Neural cell (in vitro differentiated cells): ENCODE measurements at regions not wholly inside any gene's neighbourhood (a gene's known extent, or its start where the extent isn't known, plus 50 kb on each side); places are given as distances from the start of the nearest gene placed in this dataset.

Experiments used
- H2AFZ ChIP-seq: fragments of 200-600, 300-800 bp; sonication (generic), shearing (Covaris generic); 2 replicates; pipeline ENCODE4 v1.6.0; 2014; ENCODE audit warnings: low read depth, mild to moderate bottlenecking, antibody characterized with exemption, low read length, moderate library complexity
- H3F3A ChIP-seq: fragments of 200-600 bp; shearing (Covaris generic); 2 replicates; pipeline ENCODE4 v1.6.1; 2016; ENCODE audit warnings: mild to moderate bottlenecking, moderate library complexity, mixed read lengths, antibody characterized with exemption, low read length; ENCODE audit not compliant: insufficient read depth, poor library complexity, severe bottlenecking
- H3K27ac ChIP-seq: fragments of 200-600, 300-800 bp; sonication (generic), shearing (Covaris generic); 2 replicates; pipeline ENCODE4 v1.5.1; 2014; ENCODE audit warnings: mild to moderate bottlenecking, low read length, moderate library complexity
- H3K27me3 ChIP-seq: fragments of 300-800, 200-600 bp; sonication (generic), shearing (Covaris generic); 2 replicates; pipeline ENCODE4 v1.6.0; 2014; ENCODE audit warnings: mild to moderate bottlenecking, low read depth, low read length, moderate library complexity; ENCODE audit not compliant: insufficient read depth
- H3K36me3 ChIP-seq: fragments of 300-800, 200-600 bp; sonication (generic), shearing (Covaris generic); 2 replicates; pipeline ENCODE4 v1.5.1; 2014; ENCODE audit warnings: mild to moderate bottlenecking, antibody characterized with exemption, low read length, moderate library complexity; ENCODE audit not compliant: insufficient read depth
- H3K4me2 ChIP-seq: fragments of 300-800, 200-600 bp; sonication (generic), shearing (Covaris generic); 2 replicates; pipeline ENCODE4 v1.6.0; 2014; ENCODE audit warnings: mild to moderate bottlenecking, low read length
- H3K4me3 ChIP-seq: fragments of 300-800, 200-600 bp; sonication (generic), shearing (Covaris generic); 2 replicates; pipeline ENCODE4 v1.5.1; 2014; ENCODE audit warnings: mild to moderate bottlenecking, low read length, moderate library complexity
- H3K79me2 ChIP-seq: fragments of 200-600 bp; shearing (Covaris generic); replicated peaks from 2 replicates; pipeline ENCODE4 v1.6.0; 2014; ENCODE audit warnings: mild to moderate bottlenecking, low read length, moderate library complexity; ENCODE audit not compliant: insufficient read depth
- H3K9ac ChIP-seq: fragments of 300-800, 200-600 bp; sonication (generic), shearing (Covaris generic); 2 replicates; pipeline ENCODE4 v1.6.1; 2016; ENCODE audit warnings: mild to moderate bottlenecking, low read length, mixed read lengths
- H3K9me2 ChIP-seq: fragments of 200-600 bp; shearing (Covaris generic); 2 replicates; pipeline ENCODE4 v1.6.1; 2016; ENCODE audit warnings: mild to moderate bottlenecking, low read length, mixed read lengths; ENCODE audit not compliant: insufficient read depth
- H3K9me3 ChIP-seq: fragments of 200-600, 300-800 bp; sonication (generic), shearing (Covaris generic); 2 replicates; pipeline ENCODE4 v1.6.1; 2016; ENCODE audit warnings: mild to moderate bottlenecking, mixed run types, low read length, moderate library complexity, mixed read lengths
- H4K20me1 ChIP-seq: fragments of 200-600 bp; shearing (Covaris generic); 2 replicates; pipeline ENCODE4 v1.6.1; 2016; ENCODE audit warnings: mild to moderate bottlenecking, mixed run types; ENCODE audit not compliant: insufficient read depth
- CTCF ChIP-seq: fragments of 450-650 bp; IDR thresholded peaks from 2 replicates; pipeline ENCODE4 v1.5.1; 2014; ENCODE audit warnings: antibody characterized with exemption, mild to moderate bottlenecking, moderate library complexity; ENCODE audit not compliant: poor library complexity, severe bottlenecking
- EP300 ChIP-seq: fragments of 450-650 bp; conservative IDR thresholded peaks from 2 replicates; pipeline ENCODE4 v1.6.1; 2014; ENCODE audit warnings: antibody characterized with exemption, mild to moderate bottlenecking, moderate library complexity; ENCODE audit not compliant: poor library complexity, severe bottlenecking
- EZH2 ChIP-seq: fragments of 200-600, 300-800 bp; shearing (Covaris generic), sonication (generic); IDR thresholded peaks from 2 replicates; pipeline ENCODE4 v1.6.1; 2014; ENCODE audit warnings: antibody characterized with exemption, low read length, borderline replicate concordance, mild to moderate bottlenecking; ENCODE audit not compliant: insufficient read depth, poor library complexity, severe bottlenecking
- MXI1 ChIP-seq: fragments of 450-650 bp; conservative IDR thresholded peaks from 2 replicates; pipeline ENCODE4 v1.6.1; 2014; ENCODE audit warnings: antibody characterized with exemption, mild to moderate bottlenecking; ENCODE audit not compliant: poor library complexity, severe bottlenecking
- POLR2AphosphoS5 ChIP-seq: IDR thresholded peaks from 2 replicates; pipeline ENCODE4 v1.6.1; 2012
- RAD21 ChIP-seq: fragments of 450-650 bp; conservative IDR thresholded peaks from 2 replicates; pipeline ENCODE4 v1.6.1; 2014; ENCODE audit warnings: antibody characterized with exemption, mild to moderate bottlenecking, moderate library complexity
- REST ChIP-seq: IDR thresholded peaks from 2 replicates; pipeline ENCODE4 v1.6.1; 2012; ENCODE audit warnings: borderline replicate concordance
- SMC3 ChIP-seq: fragments of 450-650 bp; conservative IDR thresholded peaks from 2 replicates; pipeline ENCODE4 v1.6.1; 2014; ENCODE audit warnings: antibody characterized with exemption, mild to moderate bottlenecking, moderate library complexity; ENCODE audit not compliant: poor library complexity
- TAF1 ChIP-seq: IDR thresholded peaks from 2 replicates; pipeline ENCODE4 v1.6.1; 2012; ENCODE audit warnings: low read depth

GRCh38 chr2:164009756-164010337, 274.0 kb upstream of the FIGN start:
- H3F3A ChIP-seq, result peaks cover 3% of the 10 kb centered on the region
- H3K27me3 ChIP-seq, result no peaks in the 10 kb centered on the region
- no peak overlapping the region for H3K9ac ChIP-seq
- H3K9me3 ChIP-seq, result no peaks in the 10 kb centered on the region
- TF ChIP-seq CTCF (no peak), REST (no peak), RAD21 (no peak), MXI1 (no peak), POLR2AphosphoS5 (no peak), SMC3 (no peak), EZH2 (no peak), TAF1 (no peak), EP300 (no peak)
- H3K9me2 ChIP-seq, result no peaks in the 10 kb centered on the region
- H3K79me2 ChIP-seq, result no peaks in the 10 kb centered on the region
- no peak overlapping the region for H3K4me2 ChIP-seq
- H3K27ac ChIP-seq, result no peak overlapping the region
- no peak overlapping the region for H3K4me3 ChIP-seq
- H2AFZ ChIP-seq, result no peak overlapping the region
- no peaks in the 10 kb centered on the region for H4K20me1 ChIP-seq
- no peaks in the 10 kb centered on the region for H3K36me3 ChIP-seq

- no peak overlapping the region for H3K9ac ChIP-seq
- TF ChIP-seq EZH2 (no peak), MXI1 (no peak), POLR2AphosphoS5 (no peak), REST (no peak), CTCF (no peak), RAD21 (no peak), SMC3 (no peak), EP300 (no peak), TAF1 (no peak)
- H3K4me2 ChIP-seq, result no peak overlapping the region
- H3F3A ChIP-seq, result no peaks in the 10 kb centered on the region
- no peak overlapping the region for H2AFZ ChIP-seq
- no peaks in the 10 kb centered on the region for H3K36me3 ChIP-seq
- H3K9me3 ChIP-seq, result no peaks in the 10 kb centered on the region
- no peak overlapping the region for H3K27ac ChIP-seq
- no peaks in the 10 kb centered on the region for H3K79me2 ChIP-seq
- H4K20me1 ChIP-seq, result no peaks in the 10 kb centered on the region
- H3K9me2 ChIP-seq, result no peaks in the 10 kb centered on the region
- H3K4me3 ChIP-seq, result no peak overlapping the region
- H3K27me3 ChIP-seq, result no peaks in the 10 kb centered on the region
Observed at GRCh38 chr2:164008752-164009151, 272.9 kb upstream of the FIGN start.
